HG03060 (cell line): ENCODE measurements at regions not wholly inside any gene's neighbourhood (a gene's known extent, or its start where the extent isn't known, plus 50 kb on each side); places are given as distances from the start of the nearest gene placed in this dataset.
"Not testable (repeated sequence)": the region's sequence is repeated elsewhere in the genome, so short reads cannot be mapped to it uniquely, and the experiment has no call there.

Experiments
- ATAC-seq: cut with Tn5 transposase; IDR thresholded peaks from one replicate; pipeline ENCODE4 v1.9.1; 2021; ENCODE audit warnings: low read depth, moderate number of reproducible peaks; ENCODE audit not compliant: unreplicated experiment

- ATAC-seq: no peak
Measured at GRCh38 chr10:53547364-53547763, 774.8 kb upstream of the MBL2 start.

DNA sequence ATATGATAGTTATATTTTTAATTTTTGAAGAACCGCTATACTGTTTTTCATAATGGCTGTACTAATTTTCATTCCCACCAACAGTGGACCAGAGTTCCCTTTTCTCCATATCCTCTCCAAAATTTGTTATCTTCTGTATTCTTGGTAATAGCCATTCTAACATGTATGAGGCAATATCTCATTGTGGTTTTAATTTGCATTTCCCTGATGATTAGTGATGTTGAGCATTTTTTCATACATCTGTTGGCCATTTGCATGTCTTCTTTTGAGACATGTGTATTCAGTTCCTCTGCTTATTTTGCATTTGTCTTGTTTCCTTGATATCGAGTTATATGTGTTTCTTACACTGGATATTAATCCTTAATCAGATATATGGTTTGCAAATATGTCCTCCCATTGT lies 770.8 kb upstream of the MBL2 start:
- no peak for ATAC-seq

DNA sequence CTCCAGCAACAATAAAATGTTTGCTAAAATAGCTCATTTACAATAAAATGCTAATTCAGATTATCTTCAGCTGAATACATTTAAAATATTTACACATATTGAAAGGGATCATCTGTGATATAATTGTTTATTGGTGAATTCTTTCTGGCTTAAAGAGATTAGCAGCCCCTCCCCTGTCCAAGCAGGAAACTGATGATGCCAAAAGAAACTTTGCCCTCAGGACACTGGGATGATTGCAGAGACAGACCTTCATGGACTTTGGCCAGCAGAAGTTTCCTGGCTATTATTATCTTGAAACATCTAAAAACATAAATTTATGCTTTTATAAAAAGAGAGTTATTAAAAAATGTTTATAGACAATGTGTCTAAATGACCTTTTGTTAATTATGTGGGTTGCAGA lies 764.9 kb upstream of the MBL2 start:
- ATAC-seq: no peak

DNA sequence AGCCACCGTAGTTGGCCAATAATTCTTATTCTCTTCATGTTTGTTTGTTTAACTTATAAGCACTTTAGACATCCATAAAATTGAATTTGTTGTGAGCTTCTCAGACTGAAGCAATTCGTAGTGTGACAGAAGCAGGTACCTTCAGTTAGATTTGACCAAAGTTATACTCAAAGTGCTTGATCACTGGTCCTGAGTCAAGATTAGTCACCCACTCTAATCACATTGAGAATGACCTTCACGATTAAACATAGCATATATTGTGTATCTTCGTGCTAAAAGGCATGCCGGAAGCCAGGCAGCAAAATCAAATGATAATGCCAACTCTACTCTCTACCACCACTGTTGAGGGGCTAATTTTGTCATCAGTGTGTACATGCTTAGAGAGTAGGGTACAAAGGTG lies 763.7 kb upstream of the MBL2 start:
- no peak for ATAC-seq

DNA sequence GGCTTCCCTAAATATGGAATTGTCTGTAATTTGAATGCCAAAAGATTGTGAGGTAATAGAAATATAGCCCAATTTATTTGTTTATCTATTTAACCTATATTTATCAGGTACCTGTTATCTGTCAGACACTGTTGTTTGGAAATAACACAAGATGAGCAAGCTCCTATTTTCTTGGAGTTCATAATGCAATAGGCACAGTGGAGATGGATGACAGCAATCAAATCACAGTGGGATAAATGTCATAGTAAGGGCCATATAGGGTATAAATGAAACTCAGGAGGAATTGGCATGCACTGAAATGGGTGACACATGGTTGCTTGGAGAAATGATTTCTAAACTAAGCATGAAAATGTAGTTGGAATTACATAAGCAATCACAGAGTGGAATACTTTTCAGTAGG lies 761.8 kb upstream of the MBL2 start:
- no peak for ATAC-seq

- ATAC-seq: no peak
Measured at GRCh38 chr10:53528974-53529373, 756.4 kb upstream of the MBL2 start.

DNA sequence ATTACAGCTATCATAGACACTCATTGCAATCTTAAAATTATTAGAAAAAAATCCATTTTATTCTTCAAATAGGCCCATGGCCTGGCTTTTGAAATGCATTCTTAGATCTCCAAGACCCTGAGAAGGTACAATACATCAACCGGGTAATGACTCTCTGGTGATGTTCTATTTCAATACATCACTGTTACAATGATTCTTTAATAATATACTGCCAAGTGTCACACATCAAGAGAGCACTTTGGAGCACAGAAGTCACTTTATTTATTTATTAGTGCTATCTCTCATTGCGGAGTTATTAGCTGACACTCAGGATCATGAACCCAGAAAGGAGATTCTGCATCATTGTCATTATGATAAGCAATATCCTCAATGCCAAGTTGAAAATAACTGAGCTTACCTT lies 748.5 kb upstream of the MBL2 start:
- ATAC-seq: no peak

GRCh38 chr10:53508197-53508596 lies 735.6 kb upstream of the MBL2 start:
- no peak for ATAC-seq

- not testable (repeated sequence) for ATAC-seq
Measured at GRCh38 chr10:53504492-53504891, 731.9 kb upstream of the MBL2 start.

- no peak for ATAC-seq
Measured at GRCh38 chr10:53491774-53492173, 719.2 kb upstream of the MBL2 start.

GRCh38 chr10:53490553-53490952 lies 718.0 kb upstream of the MBL2 start:
- no peak for ATAC-seq

DNA sequence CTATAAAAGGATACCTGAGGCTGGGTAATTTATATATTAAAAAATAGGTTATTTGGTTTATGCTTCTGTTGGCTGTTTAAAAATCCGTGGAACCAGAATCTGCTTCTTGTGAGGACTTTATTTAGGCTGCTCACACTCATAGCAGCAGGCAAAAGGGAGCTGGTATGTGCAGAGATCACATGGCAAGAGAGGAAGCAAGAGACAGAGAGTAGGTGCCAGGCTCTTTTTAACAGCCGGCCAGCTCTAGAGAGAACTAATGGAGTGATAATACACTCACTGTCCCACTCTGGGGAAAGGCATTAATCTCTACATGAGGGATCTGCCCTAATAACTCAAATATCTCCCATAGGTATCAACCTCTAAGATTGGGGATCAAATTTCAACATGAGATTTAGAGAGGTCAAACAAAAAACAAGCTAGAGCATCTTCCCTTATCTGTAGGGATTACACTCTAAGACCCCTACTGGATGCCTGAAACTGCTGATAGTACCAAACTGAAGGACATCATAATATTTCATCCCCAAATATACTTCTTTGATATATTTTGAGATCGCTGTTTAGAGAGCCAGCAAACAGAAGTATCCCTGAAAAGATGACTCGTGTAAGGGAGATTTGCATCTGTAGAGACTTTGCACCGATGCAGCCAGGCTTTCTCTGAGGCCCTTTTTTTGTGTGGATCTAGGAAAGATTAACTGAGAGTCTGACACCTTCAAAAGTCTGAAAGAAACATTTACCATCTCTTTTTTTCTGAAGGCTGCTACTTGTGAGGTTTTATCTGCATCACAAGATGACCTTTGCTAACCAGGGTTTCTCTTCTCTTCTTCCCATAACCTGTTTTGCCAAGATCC lies 717.0 kb upstream of the MBL2 start:
- ATAC-seq: no peak

- ATAC-seq: no peak
Measured at GRCh38 chr10:53487019-53487983, 714.7 kb upstream of the MBL2 start.

- not testable (repeated sequence) for ATAC-seq
Measured at GRCh38 chr10:53485422-53485821, 712.8 kb upstream of the MBL2 start.

- ATAC-seq: no peak
Measured at GRCh38 chr10:53479365-53479764, 706.8 kb upstream of the MBL2 start.

GRCh38 chr10:53477313-53477675 lies 704.7 kb upstream of the MBL2 start:
- ATAC-seq: no peak

DNA sequence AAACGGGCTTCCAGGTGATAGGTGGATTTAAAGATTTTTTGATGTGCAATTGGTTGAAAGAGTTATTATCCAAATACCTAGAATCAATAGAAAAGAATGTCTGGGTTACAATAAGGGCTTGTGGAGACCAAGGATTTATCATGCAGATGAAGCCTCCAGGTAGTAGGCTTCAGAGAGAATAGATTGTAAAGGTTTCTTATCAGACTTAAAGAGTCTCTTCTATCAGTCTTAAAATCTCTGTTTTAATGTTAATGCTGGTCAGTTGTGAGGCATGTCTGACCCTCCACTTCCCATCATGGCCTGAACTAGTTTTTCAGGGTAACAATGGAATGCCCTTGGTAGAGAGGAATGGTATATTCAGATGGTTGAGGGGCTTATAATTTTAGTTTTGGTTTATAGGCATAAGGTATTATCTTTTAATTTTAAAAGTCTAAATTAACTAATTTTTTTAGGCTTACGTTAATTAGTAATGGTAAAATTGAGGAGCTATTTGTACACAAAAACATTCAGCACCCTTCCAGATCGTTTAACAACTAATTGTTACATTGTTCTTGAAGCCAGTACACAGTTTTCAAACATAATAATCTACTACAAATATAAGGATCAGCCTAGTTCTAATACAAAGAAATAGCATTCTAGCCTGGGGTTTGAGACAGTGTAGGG lies 704.2 kb upstream of the MBL2 start:
- ATAC-seq: no peak

DNA sequence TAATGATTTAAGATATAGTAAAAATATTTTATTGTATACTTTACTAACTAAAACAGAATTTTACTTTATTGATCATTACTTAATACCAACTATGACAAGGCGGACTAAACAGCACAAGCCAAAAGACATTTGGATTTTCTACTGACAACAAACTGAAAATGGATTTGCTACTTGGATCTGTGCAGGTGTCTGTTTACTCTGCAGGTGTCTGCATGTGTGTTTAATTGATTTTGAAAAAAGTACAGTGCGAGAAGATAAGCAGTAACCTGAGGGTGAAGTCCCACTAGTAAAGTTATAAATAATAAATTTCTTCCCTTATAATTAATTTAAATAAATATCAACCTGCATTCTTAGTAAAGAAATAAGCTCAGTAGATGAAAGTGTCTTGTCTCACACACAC lies 696.8 kb upstream of the MBL2 start:
- no peak for ATAC-seq

DNA sequence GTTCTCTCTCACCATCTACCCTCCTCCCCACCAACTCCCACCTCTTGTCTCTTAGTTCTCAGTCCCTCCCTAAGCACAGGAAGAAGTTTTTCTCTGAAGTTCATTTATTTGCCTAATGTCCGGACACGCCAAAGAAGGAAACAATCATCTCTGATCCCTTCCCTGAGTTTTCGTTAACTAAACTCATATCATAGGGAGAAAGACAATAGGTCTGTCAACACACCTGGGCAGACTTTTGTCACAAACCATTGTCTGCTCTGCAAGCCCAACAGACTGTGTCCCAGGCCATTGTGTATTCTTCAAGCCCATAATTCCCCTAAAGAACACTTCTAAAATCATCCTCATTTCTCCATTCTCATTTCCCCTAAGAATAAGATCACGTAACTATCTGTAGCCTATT lies 691.0 kb upstream of the MBL2 start:
- no peak for ATAC-seq

- no peak for ATAC-seq
Measured at GRCh38 chr10:53458007-53458406, 685.4 kb upstream of the MBL2 start.

GRCh38 chr10:53453196-53453595 lies 680.6 kb upstream of the MBL2 start:
- ATAC-seq: no peak
